Stimulated activated naive CD4-positive, alpha-beta T cell treated with Interleukin-2 at 50 U/mL for 16 hours (primary cell): ENCODE measurements at regions not wholly inside any gene's neighbourhood (a gene's known extent, or its start where the extent isn't known, plus 50 kb on each side); places are given as distances from the start of the nearest gene placed in this dataset.

Experiments used
- DNase-seq: peaks from one replicate; lab custom pipeline; 2025; lab: John Stamatoyannopoulos, UW

DNA sequence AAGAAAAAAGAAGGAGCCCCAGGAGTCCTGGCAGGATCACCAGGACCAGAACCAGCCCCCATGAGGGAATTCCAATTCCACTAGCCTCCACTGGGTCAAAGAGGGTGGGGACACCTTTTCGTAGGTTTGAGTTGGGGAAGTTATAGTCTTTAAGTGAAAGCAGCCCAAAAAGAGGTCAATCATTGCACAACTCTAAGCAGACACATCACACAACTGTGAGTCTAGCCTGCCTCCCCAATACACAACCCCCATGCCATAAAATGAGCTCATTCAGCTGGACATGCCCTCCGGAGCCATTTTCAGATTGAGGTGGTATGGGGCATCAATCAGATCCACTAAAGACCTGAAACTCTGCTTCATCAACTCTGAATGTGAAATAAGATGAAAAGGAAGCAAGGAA, 179.9 kb downstream of the NPHP4 start:
- no peak for DNase-seq

DNA sequence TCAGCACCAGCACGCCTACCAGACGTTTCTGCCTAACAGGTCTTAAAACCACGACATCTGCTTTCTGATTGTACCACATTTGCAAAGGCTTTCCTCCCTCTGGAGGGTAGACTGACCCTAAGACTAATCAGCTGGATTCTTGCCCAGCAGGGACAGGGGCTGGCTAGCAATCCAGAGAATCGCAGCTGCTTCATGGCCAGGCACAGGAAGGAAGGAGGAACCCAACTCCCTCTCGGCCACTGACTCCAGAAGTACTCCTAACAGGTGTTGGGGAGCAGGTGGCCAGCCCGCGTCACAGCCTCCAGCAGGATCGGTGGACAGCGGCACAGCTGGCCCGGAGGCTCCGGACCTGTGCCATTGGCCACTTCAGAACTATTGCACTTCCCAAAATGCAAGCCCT, 180.8 kb downstream of the NPHP4 start:
- no peak for DNase-seq

DNA sequence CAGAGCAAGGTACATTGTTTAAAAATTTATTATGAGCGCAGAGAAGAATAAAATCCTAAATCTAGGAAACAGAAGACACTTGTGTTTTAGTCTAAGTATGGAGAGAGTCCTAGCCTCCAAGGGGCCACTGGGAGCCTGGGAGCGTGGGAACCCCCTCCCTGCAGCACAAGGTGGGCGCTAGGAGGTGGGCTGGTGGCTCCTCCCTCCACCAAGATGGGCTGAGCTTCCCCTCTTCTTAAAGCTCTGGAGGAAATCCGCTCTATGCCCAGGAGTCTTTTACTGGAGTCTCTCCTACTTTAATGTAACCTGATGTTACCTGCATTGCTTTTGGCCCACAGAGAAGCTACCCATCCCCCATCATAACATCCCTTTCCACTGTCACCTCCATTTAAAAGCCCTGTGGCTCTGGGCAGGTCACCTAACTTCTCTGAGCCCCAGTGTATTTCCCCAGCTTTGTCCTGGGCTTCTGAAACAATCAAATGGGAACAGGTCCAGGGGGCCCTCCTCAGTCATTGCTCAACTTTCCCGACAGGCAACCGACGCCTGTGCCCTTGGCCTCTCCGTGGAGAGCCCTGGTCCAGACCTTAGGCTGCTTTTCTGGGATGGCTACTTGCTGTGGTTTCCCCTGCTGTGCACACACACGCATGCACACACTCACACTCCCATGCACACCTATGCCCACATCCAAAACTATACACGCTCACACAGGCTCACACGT, 181.5 kb downstream of the NPHP4 start:
- no peak for DNase-seq

- no peak for DNase-seq
Measured at GRCh38 chr1:5810131-5810530, 182.1 kb downstream of the NPHP4 start.

DNA sequence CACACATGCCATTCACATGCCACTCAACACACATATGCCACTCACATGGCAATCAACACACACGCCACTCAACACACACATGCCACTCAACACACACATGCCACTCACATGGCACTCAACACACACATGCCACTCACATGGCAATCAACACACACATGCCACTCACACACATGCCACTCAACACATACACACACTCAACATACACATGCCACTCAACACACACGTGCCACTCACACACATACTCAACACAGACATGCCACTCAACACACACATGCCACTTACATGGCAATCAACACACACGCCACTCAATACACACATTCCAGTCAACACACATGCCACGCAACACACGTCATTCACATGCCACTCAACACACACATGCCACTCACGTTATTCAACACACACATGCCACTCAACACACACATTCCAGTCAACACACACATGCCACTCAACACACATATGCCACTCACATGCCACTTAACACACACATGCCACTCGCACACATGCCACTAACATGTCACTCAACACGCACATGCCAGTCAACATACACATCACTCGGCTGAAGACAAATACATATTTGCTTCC, 182.9 kb downstream of the NPHP4 start:
- no peak for DNase-seq

GRCh38 chr1:5803851-5804250, 188.4 kb downstream of the NPHP4 start:
- DNase-seq: no peak

DNA sequence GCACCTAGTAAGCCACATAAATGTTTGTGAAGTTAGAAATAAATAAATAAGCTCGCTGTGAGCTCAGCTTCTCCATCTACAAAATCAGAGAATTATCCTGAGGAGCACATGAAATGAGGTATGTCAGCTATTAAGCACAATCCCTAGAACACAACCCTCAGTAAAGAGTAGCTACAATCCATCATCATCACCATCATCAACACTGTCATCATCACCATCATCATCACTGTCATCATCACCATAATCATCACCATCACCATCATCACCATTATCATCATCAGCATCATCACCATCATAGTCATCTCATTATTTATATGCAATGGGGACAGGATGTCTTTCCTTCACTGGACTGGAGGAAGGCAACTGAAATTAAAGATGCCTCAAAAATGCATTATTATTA, 189.6 kb downstream of the NPHP4 start:
- no peak for DNase-seq

GRCh38 chr1:5798904-5799303, 193.3 kb downstream of the NPHP4 start:
- no peak for DNase-seq

DNA sequence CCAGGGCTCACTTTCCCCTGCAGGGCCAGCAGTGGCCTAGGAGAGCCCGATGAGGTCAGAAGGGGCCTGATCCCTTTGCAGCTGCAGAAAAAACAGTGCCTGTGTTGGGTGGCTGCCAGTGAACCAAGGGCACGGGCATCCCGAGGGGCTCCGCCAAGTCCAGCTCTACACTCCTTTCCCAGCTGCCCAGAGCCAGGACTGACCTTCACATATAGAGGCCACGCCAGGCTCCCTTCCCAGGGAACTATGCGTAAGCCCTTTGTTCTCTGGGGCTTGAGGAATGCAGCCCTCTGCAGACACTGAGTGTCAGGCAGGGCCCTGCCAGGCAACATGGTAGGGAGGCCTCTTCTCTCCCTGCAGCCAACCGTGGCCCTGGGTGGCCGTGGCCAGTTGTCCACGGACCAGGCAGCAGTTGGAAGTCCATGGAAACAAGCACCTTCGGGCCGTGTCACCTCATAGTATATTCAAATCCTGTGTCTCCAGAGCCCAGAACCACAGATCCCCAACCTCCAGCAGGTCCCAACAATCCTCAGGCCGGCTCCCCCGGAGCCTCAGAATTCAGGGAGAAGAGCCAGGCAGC, 194.0 kb downstream of the NPHP4 start:
- no peak for DNase-seq

- DNase-seq: no peak
Measured at GRCh38 chr1:5796028-5796427, 196.2 kb downstream of the NPHP4 start.

- no peak for DNase-seq
Measured at GRCh38 chr1:5794279-5794678, 197.9 kb downstream of the NPHP4 start.

- no peak for DNase-seq
Measured at GRCh38 chr1:5793516-5793915, 198.7 kb downstream of the NPHP4 start.

DNA sequence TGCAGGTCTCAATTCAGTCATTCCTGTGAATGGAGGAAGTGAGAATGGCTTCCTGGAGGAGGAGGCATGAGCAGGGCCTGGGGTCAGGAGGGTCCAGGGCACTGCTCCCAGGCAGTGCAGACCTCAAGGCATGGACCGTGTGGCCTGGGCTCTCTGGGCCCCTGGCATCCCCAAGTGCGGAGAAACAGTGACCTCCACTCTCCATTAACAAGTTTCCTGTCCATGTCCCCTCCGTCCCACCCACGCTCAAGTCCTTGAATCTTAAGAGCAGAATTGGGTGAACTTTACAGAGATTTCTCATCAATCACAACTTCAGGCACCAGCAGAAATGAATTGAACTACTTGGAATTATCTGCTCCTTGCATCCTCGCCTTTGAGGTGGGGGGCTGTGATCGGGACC, 211.1 kb downstream of the NPHP4 start:
- DNase-seq: no peak

- no peak for DNase-seq
Measured at GRCh38 chr1:5780324-5780716, 211.9 kb downstream of the NPHP4 start.

- DNase-seq: no peak
Measured at GRCh38 chr1:5779608-5780323, 212.5 kb downstream of the NPHP4 start.

- DNase-seq: no peak
Measured at GRCh38 chr1:5776035-5776550, 216.1 kb downstream of the NPHP4 start.

- DNase-seq: no peak
Measured at GRCh38 chr1:5774019-5774418, 218.2 kb downstream of the NPHP4 start.

DNA sequence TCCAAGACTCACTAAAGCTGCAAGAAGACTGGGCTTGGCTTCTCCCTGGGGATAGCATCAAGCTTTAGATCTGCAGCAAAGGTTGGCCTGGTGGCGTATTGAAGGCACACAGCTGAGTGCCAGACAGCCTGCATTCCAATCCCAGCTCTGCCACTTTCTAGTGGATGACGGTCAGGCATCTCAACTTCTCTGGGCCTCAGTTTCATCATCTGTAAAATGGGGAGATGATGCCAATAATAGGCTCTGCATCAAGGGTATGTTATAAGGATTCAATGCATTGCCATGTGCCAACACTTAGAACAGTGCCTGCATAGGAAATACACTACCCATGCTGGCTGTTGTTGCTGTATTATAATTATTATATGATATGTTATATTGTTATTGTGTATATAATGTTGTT, 220.4 kb downstream of the NPHP4 start:
- no peak for DNase-seq

GRCh38 chr1:5770981-5771765, 221.1 kb downstream of the NPHP4 start:
- no peak for DNase-seq

GRCh38 chr1:5769760-5770159, 222.5 kb downstream of the NPHP4 start:
- DNase-seq: no peak

DNA sequence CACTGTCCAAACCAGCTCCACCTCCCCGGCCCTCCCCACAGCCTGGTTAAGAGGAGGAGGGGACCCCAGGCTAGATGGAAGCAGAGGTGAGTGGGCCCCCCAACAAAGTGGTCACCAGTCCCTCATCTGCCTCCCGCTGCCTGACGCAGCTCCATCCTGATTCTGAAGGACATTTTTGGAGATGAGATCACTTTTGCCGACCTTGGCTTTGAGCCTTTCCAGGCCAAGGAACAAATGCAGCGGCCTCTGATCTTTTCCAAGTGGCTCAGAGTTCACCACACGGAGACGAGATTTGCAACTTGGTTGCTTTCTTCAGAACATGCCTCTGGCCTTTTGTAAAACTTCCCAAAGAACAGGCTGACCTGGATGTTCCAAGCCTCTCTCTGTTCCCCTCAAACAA, 223.1 kb downstream of the NPHP4 start:
- no peak for DNase-seq

- DNase-seq: no peak
Measured at GRCh38 chr1:5768014-5768413, 224.2 kb downstream of the NPHP4 start.
